ENCODE measurements at regions not wholly inside any gene's neighbourhood (a gene's known extent, or its start where the extent isn't known, plus 50 kb on each side); places are given as distances from the start of the nearest gene placed in this dataset.

DNA sequence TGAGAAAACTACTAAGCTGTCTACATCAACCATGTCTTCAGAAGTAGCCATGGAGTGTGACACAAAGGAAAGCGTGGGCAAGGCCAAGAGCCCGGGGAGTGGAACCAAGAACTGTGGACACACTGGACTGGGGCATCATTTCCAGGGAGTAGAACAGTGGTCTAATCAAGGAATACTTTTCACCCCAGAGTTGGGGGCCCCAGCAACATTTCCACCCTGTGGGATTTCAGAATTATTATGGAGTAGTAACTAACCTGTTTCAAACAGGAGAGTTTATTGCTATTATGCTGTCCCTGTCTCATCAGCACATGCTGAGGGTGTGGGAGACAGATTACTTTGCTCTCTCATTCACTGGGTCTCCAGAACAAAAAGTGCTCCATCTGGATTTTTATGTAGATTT, 58.0 kb upstream of the FSTL4 start:
- TF ChIP-seq ZFX (IDR thresholded peaks at IDR 0.05; ENCODE audit: borderline replicate concordance) (no peak), CTCF (IDR thresholded peaks at IDR 0.05) (no peak)
- no peak overlapping the region for H3K27ac ChIP-seq

DNA sequence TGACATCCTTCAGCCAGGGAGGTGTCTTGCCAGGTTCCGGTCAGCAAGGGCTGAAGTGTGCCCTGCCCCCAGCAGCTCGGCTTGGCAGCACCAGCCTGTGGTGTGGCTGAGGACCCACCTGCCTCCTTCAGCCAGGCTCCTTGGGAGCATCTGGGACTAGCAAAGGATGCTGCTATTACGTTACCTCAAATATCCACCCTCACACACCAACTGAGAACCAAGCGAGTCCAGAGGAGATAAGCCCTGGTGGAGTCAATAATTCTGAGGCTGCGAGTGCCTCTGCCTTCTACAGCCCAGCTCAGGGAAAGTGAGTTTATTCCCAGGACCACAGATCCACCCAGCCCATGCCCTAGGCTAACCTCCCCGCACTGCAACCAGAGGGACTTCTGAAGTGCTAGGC, 57.1 kb upstream of the FSTL4 start:
- TF ChIP-seq ZFX (IDR thresholded peaks at IDR 0.05; ENCODE audit: borderline replicate concordance) (no peak), CTCF (IDR thresholded peaks at IDR 0.05) (no peak)
- H3K27ac ChIP-seq: no peak overlapping the region

DNA sequence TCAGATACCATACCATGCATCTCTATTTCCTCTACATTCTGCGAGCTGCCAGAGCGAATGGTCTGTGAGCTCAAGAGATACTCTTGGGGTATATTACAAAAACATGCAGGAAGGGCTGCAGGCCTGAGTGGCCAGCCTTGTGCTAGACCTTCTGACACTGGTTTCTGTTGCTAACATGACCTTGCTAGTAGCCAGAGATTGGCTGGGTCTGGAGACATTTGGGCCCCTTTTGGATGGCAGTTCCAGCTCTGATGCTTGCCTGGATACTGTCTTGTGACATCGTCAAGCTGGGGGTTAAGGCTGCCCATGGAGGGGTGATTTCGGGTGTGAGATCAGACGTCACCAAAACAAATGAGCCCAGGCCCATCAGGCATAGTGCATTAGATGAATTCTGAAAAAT, 56.1 kb upstream of the FSTL4 start:
- H3K27ac ChIP-seq: no peak overlapping the region
- TF ChIP-seq ZFX (IDR thresholded peaks at IDR 0.05; ENCODE audit: borderline replicate concordance) (no peak), CTCF (IDR thresholded peaks at IDR 0.05) (no peak)

GRCh38 chr5:133667217-133667616, 54.9 kb upstream of the FSTL4 start:
- TF ChIP-seq CTCF (IDR thresholded peaks at IDR 0.05) (no peak), ZFX (IDR thresholded peaks at IDR 0.05; ENCODE audit: borderline replicate concordance) (no peak)
- H3K27ac ChIP-seq: no peak overlapping the region

GRCh38 chr5:133665571-133665970, 53.2 kb upstream of the FSTL4 start:
- H3K27ac ChIP-seq: no peak overlapping the region
- TF ChIP-seq ZFX (IDR thresholded peaks at IDR 0.05; ENCODE audit: borderline replicate concordance) (no peak), CTCF (IDR thresholded peaks at IDR 0.05) (no peak)

GRCh38 chr5:133664422-133664821, 52.1 kb upstream of the FSTL4 start:
- H3K27ac ChIP-seq: no peak overlapping the region

More at GRCh38 chr5:133664422-133664821, 52.1 kb upstream of the FSTL4 start:
- no peak for TF ChIP-seq CTCF (IDR thresholded peaks at IDR 0.05)
- TF ChIP-seq ZFX (IDR thresholded peaks at IDR 0.05; ENCODE audit: borderline replicate concordance): no peak
